ENCODE measurements at regions not wholly inside any gene's neighbourhood (a gene's known extent, or its start where the extent isn't known, plus 50 kb on each side); places are given as distances from the start of the nearest gene placed in this dataset.
"Not testable (repeated sequence)": the region's sequence is repeated elsewhere in the genome, so short reads cannot be mapped to it uniquely, and the experiment has no call there.

DNA sequence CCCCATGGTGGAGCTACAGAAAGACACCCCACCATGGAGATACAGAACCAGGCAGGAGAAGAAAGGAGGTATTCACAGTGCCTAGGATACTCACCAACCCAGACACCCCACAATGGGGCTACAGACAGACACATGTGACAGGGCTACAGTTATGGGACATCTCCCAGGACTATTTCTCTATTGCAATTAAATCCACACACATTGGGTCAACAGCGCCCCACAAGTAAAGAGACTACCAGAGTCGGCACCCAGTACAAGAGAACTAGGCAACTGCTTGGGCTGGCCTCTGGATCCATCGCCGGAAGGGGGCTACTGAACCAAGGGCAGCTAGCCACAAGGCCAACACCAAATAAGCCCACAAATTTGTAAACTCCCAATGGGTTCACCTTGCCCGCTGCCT is 310.1 kb upstream of the NCKAP5 start:
- no peak overlapping the region for H3K4me3 ChIP-seq (ENCODE audit: low read depth, low read length)
- TF ChIP-seq, protein P1, sequence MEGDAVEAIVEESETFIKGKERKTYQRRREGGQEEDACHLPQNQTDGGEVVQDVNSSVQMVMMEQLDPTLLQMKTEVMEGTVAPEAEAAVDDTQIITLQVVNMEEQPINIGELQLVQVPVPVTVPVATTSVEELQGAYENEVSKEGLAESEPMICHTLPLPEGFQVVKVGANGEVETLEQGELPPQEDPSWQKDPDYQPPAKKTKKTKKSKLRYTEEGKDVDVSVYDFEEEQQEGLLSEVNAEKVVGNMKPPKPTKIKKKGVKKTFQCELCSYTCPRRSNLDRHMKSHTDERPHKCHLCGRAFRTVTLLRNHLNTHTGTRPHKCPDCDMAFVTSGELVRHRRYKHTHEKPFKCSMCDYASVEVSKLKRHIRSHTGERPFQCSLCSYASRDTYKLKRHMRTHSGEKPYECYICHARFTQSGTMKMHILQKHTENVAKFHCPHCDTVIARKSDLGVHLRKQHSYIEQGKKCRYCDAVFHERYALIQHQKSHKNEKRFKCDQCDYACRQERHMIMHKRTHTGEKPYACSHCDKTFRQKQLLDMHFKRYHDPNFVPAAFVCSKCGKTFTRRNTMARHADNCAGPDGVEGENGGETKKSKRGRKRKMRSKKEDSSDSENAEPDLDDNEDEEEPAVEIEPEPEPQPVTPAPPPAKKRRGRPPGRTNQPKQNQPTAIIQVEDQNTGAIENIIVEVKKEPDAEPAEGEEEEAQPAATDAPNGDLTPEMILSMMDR (IDR thresholded peaks at IDR 0.05; ENCODE audit: insufficient read depth, low read depth, low read length, missing control alignments) = no peak
- DNase-seq (ENCODE audit: low read depth) = no peak

DNA sequence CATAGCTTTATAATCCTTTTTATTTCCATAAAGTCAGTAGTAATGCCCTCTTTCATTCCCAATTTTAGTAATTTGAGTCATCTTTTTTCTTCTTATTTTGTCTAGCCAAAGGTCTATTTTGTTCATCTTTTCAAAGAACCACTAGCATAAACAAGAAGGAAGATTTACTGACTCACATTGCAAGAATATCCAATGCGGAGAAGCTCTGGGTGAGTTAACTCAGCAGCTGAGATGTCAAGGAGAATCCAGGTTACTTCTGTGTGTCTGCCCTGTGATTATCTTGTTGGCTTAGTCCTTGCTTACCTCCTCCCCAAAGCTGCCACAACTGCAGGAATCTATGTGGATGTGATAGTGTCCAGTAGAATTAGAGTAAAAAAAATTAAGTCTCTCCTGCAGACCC is 311.4 kb upstream of the NCKAP5 start:
- TF ChIP-seq, protein P1 (IDR thresholded peaks at IDR 0.05; ENCODE audit: insufficient read depth, low read depth, low read length, missing control alignments) = no peak
- DNase-seq (ENCODE audit: low read depth) = no peak
- H3K4me3 ChIP-seq (ENCODE audit: low read depth, low read length) = no peak overlapping the region

DNA sequence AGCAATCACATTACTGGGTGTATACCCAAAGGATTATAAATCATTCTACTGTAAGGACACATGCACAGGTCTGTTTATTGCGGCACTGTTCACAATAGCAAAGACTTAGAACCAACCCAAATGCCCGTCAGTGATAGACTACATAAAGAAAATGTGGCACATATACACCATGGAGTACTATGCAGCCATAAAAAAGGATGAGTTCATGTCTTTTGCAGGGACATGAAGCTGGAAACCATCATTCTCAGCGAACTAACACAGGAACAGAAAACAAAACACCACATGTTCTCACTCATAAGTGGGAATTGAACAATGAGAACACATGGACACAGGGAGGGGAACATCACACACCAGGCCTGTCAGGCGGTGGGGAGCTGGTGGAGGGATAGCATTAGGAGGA is 313.9 kb upstream of the NCKAP5 start:
- not testable (repeated sequence) for H3K4me3 ChIP-seq (ENCODE audit: low read depth, low read length); DNase-seq (ENCODE audit: low read depth)

DNA sequence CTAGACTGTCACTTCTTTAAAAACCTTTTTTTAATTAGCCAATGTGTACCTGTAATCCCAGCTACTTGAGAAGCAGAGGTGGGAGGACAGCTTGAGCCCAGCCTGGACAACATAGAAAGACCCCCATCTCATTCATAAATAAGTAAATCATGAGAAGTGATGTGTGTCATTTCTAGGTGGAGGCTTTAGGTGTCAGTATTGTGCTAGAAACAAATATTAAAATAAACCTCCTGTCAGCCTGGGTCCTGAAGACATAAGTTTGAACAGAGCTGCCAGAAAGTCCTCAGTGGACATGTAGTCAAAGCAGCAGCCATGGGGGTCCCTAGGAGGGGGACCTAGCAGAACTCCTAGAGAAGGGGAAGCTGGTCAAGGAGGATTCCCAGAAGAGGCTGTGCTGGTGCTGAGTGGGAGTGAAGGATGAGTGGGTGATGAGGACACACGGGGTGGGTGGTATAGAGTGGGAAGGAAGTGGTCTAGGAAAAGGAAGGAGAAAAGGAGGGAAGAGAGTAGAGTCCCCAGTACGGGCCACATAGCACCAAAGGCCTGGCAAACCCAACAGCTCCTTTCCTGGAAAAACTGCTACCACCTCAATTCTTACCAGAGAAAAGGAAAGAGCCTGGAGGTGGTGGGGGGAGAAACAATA is 316.6 kb upstream of the NCKAP5 start:
- TF ChIP-seq, protein P1 (IDR thresholded peaks at IDR 0.05; ENCODE audit: insufficient read depth, low read depth, low read length, missing control alignments) = no peak
- H3K4me3 ChIP-seq (ENCODE audit: low read depth, low read length) = no peak overlapping the region
- peak; percentile 31 for DNase-seq (ENCODE audit: low read depth)

DNA sequence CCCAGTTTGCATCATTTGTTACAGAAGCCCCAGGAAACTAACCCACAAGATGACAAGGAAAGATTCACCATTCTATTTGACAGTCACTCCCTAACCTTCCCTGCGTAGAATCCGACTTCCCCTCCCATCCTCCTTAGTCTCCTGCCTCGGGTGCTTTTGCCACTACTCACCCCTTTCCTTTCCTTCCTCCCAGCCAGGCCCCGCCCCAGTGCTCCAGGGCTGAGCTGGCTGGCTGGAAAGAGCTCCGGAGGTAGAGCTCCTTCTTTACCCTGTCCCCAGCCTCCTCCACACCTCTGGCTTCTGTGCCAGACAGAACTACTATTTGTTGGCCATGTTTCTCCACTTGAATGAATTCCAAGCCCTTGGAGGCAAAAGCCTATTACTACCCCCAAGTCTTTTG is 317.6 kb upstream of the NCKAP5 start:
- no peak overlapping the region for H3K4me3 ChIP-seq (ENCODE audit: low read depth, low read length)
- DNase-seq (ENCODE audit: low read depth) = no peak
- TF ChIP-seq, protein P1 (IDR thresholded peaks at IDR 0.05; ENCODE audit: insufficient read depth, low read depth, low read length, missing control alignments) = no peak

DNA sequence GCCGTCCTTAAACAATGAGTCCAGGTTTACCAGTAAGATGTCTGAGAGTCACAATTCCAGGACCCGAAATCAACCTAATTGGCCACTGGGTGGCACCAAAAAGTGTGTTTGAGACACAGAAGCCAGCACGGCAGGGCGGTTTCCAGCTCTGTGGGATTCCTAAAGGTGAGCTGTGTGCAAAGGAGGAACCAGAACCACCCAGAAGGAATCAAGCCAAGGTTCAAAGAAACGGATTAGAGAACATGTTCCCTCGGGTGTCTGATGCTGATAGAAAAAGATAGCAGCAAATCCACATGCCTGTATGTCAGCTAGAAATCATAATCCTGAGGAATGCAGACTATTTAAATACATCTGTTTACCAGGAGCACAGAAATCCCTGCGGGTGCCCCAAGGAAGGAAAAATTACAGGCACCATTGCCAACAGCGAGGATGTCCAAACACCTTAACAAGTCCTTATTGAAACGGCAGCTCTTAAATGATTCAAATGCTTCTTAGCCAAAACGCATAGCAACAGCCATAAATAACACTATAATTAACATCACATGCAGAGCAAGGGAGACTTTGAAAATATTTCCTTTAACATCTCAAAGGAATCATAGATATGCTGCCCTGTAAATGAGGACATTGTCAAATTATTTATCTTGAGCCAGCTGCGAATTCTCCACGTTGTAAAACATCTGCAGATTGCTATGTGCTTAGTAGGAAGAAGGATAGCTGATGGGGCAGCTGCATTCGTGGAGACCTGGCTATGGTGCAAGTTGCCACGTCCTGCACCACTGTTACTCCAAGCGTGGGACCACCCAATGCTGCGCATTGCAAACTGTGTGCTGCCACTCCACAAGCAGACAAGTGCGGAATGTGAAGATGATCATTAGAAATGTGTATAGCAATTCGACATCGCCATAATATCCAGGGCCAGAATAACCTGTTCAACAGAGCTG is 318.7 kb upstream of the NCKAP5 start:
- no peak overlapping the region for H3K4me3 ChIP-seq (ENCODE audit: low read depth, low read length)
- TF ChIP-seq, protein P1 (IDR thresholded peaks at IDR 0.05; ENCODE audit: insufficient read depth, low read depth, low read length, missing control alignments) = peak; percentile 63
- DNase-seq (ENCODE audit: low read depth) = peak; percentile 70

DNA sequence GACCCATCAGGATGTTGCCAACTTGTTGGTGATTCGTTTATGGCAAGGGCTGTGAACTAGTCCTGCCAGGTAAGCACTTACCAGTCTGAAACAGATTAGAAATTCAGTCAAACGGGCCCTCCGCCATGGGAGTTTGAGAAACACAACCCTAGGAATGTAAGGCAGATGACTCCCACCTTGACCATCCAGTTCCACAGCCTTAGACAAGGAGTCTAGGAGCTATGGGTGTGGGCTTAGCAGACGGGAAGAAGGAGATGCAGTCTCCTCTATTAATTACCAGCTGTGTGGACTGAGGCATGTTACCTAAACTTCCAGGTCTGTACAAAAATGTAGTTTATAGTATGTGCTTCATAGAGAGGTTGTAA is 319.4 kb upstream of the NCKAP5 start:
- TF ChIP-seq, protein P1 (IDR thresholded peaks at IDR 0.05; ENCODE audit: insufficient read depth, low read depth, low read length, missing control alignments) = no peak
- no peak overlapping the region for H3K4me3 ChIP-seq (ENCODE audit: low read depth, low read length)
- DNase-seq (ENCODE audit: low read depth) = no peak

Data from GM12865 (cell line).